Muscle of leg (tissue), 3 donors: ENCODE measurements at regions not wholly inside any gene's neighbourhood (a gene's known extent, or its start where the extent isn't known, plus 50 kb on each side); places are given as distances from the start of the nearest gene placed in this dataset.
A peak's percentile ranks its signal among the peaks of the same experiment; 100 is the strongest.

ENCODE experiments used
- DNase-seq: peaks from one replicate; pipeline ENCODE4 v3.0.0; 2013
- H3K27ac ChIP-seq: one replicate; pipeline ENCODE4 v1.5.1; 2013; ENCODE audit warnings: mild to moderate bottlenecking, low read length, control low read depth
- H3K27me3 ChIP-seq: one replicate; pipeline ENCODE4 v1.6.1; 2013; ENCODE audit warnings: low read length; ENCODE audit not compliant: control insufficient read depth, insufficient read depth
- H3K36me3 ChIP-seq: one replicate; pipeline ENCODE4 v1.6.1; 2013; ENCODE audit warnings: low read length; ENCODE audit not compliant: control insufficient read depth, insufficient read depth
- H3K4me1 ChIP-seq: one replicate; pipeline ENCODE4 v1.6.1; 2013; ENCODE audit warnings: low read length; ENCODE audit not compliant: control insufficient read depth, insufficient read depth
- H3K4me3 ChIP-seq: one replicate; pipeline ENCODE4 v1.5.1; 2013; ENCODE audit warnings: low read length, control low read depth
- H3K9me3 ChIP-seq: replicated peaks from 2 replicates; pipeline ENCODE4 v1.6.1; 2013; ENCODE audit warnings: low read depth, low read length; ENCODE audit not compliant: control insufficient read depth
- WGBS: methylation state at CpG from one replicate; pipeline ENCODE4 v1.1.5; 2013; ENCODE audit warnings: missing lambda C conversion rate; ENCODE audit not compliant: insufficient coverage; 5-methylcytosine and 5-hydroxymethylcytosine counted together

- H3K4me1 ChIP-seq = no peaks in the 10 kb centered on the region
- no peaks in the 10 kb centered on the region for H3K27me3 ChIP-seq
- no CpG with 5 or more reads among the region's 4 CpGs for WGBS
- no peak for DNase-seq
- H3K4me3 ChIP-seq = no peak overlapping the region
- H3K9me3 ChIP-seq = no peaks in the 10 kb centered on the region
- no peaks in the 10 kb centered on the region for H3K36me3 ChIP-seq
- no peak overlapping the region for H3K27ac ChIP-seq
These were observed 1134.1 kb downstream of the CDH8 start for GRCh38 chr16:60902114-60902513.

GRCh38 chr16:60882816-60883215 lies 1153.4 kb downstream of the CDH8 start:
- no peaks in the 10 kb centered on the region for H3K4me1 ChIP-seq
- H3K27me3 ChIP-seq = no peaks in the 10 kb centered on the region
- H3K36me3 ChIP-seq = no peaks in the 10 kb centered on the region
- WGBS = no CpG with 5 or more reads among the region's 2 CpGs
- no peak overlapping the region for H3K27ac ChIP-seq
- H3K4me3 ChIP-seq = no peak overlapping the region
- DNase-seq = peak; percentile 1
- H3K9me3 ChIP-seq = no peaks in the 10 kb centered on the region

DNA sequence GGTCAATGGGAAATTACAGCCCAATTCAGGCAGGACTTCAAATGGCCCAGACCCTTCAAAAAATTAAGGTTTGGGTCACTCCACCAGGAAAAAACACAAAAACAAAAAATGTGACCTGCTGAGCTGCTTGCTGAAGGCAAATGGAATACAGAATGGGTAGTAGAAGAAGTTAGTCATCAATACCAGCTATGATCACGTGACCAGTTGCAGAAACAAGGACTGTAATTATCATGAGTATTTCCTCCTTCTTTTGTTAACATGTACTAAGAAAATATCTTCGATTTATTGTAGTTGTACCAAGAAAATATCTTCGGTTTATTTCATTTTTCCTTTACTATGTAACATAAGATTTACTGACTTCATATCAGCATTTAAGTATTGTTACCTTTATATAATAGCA lies 1183.6 kb downstream of the CDH8 start:
- H3K36me3 ChIP-seq = no peaks in the 10 kb centered on the region
- peaks cover 6% of the 10 kb centered on the region for H3K9me3 ChIP-seq
- no CpG with 5 or more reads among the region's 3 CpGs for WGBS
- H3K27ac ChIP-seq = no peak overlapping the region
- H3K4me3 ChIP-seq = no peak overlapping the region
- no peak for DNase-seq
- H3K27me3 ChIP-seq = no peaks in the 10 kb centered on the region
- no peaks in the 10 kb centered on the region for H3K4me1 ChIP-seq

DNA sequence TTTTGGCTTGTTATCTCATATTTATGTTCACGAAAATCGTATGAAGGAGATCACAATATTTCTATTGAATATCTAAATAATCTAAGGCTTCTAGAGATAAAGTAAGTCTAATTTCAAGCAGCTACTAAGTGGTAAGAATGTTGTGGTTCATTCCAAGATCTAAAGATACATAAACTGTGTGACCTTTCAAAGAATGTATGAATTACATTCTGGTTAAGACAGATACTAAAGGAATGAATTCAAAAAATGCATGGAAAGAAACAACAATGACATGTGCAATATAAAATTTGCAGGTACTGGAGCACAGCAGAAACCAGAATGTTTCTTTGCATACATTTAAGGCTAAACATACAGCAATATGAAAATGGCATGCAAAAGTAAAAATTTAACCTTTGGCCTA lies 1214.6 kb downstream of the CDH8 start:
- Histone ChIP-seq H3K36me3 (no peaks in the 10 kb centered on the region), H3K4me1 (no peaks in the 10 kb centered on the region), H3K4me3 (no peak overlapping the region), H3K27ac (no peak overlapping the region), H3K9me3 (no peaks in the 10 kb centered on the region), H3K27me3 (no peaks in the 10 kb centered on the region)
- DNase-seq = no peak
- WGBS = no CpG with 5 or more reads among the region's 2 CpGs

DNA sequence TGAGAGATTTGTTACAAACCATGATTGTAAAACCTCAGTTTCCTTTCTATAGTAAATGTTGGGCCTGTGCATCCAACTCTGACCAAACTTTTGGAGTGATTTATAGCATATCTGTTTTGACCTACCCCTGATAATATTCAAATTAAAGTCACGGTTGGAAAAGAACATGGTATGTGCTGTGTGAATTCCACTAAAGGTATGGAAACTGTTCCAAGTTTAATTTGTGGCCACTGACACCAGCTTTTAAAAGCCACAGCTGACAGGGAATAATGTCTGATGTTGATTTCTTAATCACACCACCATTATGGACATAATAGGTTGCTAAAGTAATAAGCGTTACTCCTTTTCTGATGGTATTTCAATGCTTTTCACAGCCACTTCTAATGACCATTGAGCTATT lies 1215.9 kb downstream of the CDH8 start:
- Histone ChIP-seq H3K27ac (no peak overlapping the region), H3K4me1 (no peaks in the 10 kb centered on the region), H3K27me3 (no peaks in the 10 kb centered on the region), H3K4me3 (no peak overlapping the region), H3K9me3 (peaks cover 2% of the 10 kb centered on the region), H3K36me3 (no peaks in the 10 kb centered on the region)
- WGBS = no CpG with 5 or more reads among the region's 2 CpGs
- DNase-seq = no peak

DNA sequence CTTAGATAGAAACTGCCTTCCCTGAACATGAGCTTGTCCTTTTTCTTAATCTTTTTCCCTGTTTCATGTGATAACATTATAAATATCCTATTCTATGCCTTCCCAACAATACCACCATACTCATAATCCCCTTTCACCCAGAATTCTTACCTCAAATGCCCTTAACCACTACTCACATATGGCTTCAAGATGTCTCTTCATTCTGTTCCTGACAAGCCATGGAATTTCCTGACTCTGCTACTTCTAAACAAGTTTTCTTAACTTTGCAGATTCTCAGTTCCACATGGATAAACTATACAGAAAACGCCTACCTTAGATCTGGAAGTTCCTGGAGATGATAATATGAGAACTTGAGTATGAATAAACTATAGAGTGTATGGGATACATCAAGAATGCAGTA lies 1217.8 kb downstream of the CDH8 start:
- H3K9me3 ChIP-seq = peaks cover 2% of the 10 kb centered on the region
- no peaks in the 10 kb centered on the region for H3K4me1 ChIP-seq
- no peak for DNase-seq
- H3K27me3 ChIP-seq = no peaks in the 10 kb centered on the region
- H3K27ac ChIP-seq = no peak overlapping the region
- H3K36me3 ChIP-seq = no peaks in the 10 kb centered on the region
- WGBS = no CpG with 5 or more reads among the region's 1 CpG
- no peak overlapping the region for H3K4me3 ChIP-seq

DNA sequence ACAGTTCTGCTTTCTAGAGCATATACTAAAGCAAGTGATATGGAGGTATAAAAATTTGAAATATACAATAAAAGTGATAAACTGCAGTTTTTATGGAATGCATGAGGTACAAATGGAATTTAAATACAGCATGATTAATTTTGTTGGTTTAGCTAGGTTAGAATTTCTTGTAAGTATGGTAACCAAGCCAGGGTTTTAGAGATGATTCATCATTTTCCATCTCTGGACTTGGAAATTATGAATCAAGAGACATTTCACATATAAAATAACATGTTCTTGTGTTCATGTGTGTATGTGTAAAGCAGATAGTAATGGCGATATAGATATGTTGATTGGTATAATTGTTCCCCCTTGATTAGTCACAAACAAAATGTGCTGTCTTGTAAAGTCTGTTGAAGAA lies 1219.8 kb downstream of the CDH8 start:
- WGBS = no CpG with 5 or more reads among the region's 1 CpG
- H3K27ac ChIP-seq = no peak overlapping the region

GRCh38 chr16:60815865-60816264 lies 1220.4 kb downstream of the CDH8 start:
- Histone ChIP-seq H3K4me1 (no peaks in the 10 kb centered on the region), H3K4me3 (no peak overlapping the region), H3K9me3 (peaks cover 2% of the 10 kb centered on the region), H3K27me3 (no peaks in the 10 kb centered on the region), H3K36me3 (no peaks in the 10 kb centered on the region), H3K27ac (no peak overlapping the region)
- DNase-seq = no peak
- 83% methylated on average over 1 of the region's 3 CpGs for WGBS

More for the DNA sequence above, 1219.8 kb downstream of the CDH8 start:
- no peaks in the 10 kb centered on the region for H3K4me1 ChIP-seq
- H3K36me3 ChIP-seq = no peaks in the 10 kb centered on the region
- DNase-seq = no peak
- peaks cover 2% of the 10 kb centered on the region for H3K9me3 ChIP-seq
- H3K4me3 ChIP-seq = no peak overlapping the region
- no peaks in the 10 kb centered on the region for H3K27me3 ChIP-seq

DNA sequence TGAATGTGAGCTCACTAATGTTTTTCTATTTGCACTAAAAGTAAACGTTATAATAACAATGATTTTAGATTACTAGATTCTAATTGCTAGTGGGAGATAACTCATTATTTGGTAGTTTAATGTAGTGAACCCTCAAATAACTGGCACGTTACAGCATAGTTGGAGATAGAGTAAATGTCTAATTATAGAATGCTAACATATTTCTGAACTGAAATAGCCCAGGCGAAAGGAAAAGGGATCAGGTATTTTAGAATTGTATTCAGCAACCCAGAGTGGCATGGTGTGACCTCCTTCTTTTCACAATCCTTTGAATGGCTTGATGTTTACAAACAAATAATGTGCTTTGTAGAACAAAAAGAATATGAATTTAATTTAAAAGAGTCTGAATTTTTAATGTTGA lies 1221.2 kb downstream of the CDH8 start:
- no CpG with 5 or more reads among the region's 3 CpGs for WGBS
- H3K27me3 ChIP-seq = no peaks in the 10 kb centered on the region
- H3K36me3 ChIP-seq = no peaks in the 10 kb centered on the region
- no peaks in the 10 kb centered on the region for H3K4me1 ChIP-seq
- DNase-seq = no peak
- H3K27ac ChIP-seq = no peak overlapping the region
- no peak overlapping the region for H3K4me3 ChIP-seq
- peaks cover 2% of the 10 kb centered on the region for H3K9me3 ChIP-seq

DNA sequence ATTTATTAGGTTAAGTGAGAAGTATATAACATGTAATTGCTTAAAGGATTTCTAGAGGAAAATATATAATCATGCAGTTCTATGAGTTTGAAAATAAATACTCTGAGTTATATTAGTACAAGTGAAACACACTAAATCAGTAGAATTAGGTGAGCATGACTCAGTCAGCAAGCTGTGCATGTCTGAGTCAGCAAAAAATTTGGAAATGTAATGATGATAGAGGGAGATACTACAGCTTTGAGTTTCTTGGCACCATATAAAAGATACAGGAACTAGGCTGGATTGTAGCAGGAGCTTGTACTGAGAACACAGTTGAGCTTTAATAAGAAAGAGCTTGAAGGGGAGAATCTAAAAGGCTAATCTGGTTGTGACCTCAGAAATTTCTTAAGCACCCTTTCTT lies 1224.6 kb downstream of the CDH8 start:
- no peak for DNase-seq
- H3K36me3 ChIP-seq = no peaks in the 10 kb centered on the region
- H3K4me3 ChIP-seq = no peak overlapping the region
- H3K27me3 ChIP-seq = no peaks in the 10 kb centered on the region
- H3K4me1 ChIP-seq = no peaks in the 10 kb centered on the region
- no peak overlapping the region for H3K27ac ChIP-seq
- H3K9me3 ChIP-seq = peaks cover 6% of the 10 kb centered on the region

DNA sequence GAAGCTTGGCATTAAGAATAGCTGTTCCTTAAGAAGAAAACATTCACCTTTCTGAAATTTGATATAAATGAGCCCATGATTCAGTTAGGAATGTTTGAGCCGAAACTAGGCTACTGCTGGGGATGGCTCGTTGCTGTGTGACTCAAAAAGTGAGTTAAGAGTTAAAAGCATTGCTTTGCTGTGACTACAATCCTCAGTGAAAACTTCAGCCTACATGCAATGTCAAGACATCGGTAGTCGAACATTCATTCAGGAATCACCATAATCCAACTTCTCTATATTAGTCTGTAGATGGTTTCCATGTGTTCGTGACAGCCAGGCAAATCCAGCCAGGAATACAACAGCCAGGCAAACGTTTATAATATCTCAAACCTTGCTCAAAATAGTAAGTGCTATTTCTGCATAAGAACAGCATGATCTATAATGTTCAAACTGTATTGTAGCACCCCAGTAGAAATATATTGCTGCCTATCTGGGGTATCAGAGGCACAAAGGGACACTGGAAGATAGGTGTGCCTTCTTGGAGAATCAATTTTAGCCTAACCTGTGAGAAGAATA lies 1225.1 kb downstream of the CDH8 start:
- Histone ChIP-seq H3K4me1 (no peaks in the 10 kb centered on the region), H3K9me3 (peaks cover 7% of the 10 kb centered on the region)
- no CpG with 5 or more reads among the region's 6 CpGs for WGBS

More for the DNA sequence above, 1225.1 kb downstream of the CDH8 start:
- Histone ChIP-seq H3K27ac (no peak overlapping the region), H3K36me3 (no peaks in the 10 kb centered on the region), H3K27me3 (no peaks in the 10 kb centered on the region), H3K4me3 (no peak overlapping the region)
- no peak for DNase-seq
